ENCODE measurements at regions not wholly inside any gene's neighbourhood (a gene's known extent, or its start where the extent isn't known, plus 50 kb on each side); places are given as distances from the start of the nearest gene placed in this dataset.
A peak's percentile ranks its signal among the peaks of the same experiment; 100 is the strongest.
"Not testable (repeated sequence)": the region's sequence is repeated elsewhere in the genome, so short reads cannot be mapped to it uniquely, and the experiment has no call there.

- no peak for TF ChIP-seq CTCF (conservative IDR thresholded peaks at IDR 0.05; ENCODE audit: low read depth)
- H3K27ac ChIP-seq: no peak overlapping the region
- POLR2A ChIA-PET (ENCODE audit: low non-redundant PET): no interaction called here
- DNase-seq (ENCODE audit: low spot score): no peak
- CTCF ChIA-PET: no interaction called here
Observed at GRCh38 chr11:23314162-23314561, 453.9 kb upstream of the CCDC179 start.

GRCh38 chr11:23315286-23315685, 455.0 kb upstream of the CCDC179 start:
- POLR2A ChIA-PET (ENCODE audit: low non-redundant PET): no interaction called here
- no peak overlapping the region for H3K27ac ChIP-seq
- TF ChIP-seq CTCF (conservative IDR thresholded peaks at IDR 0.05; ENCODE audit: low read depth): no peak
- DNase-seq (ENCODE audit: low spot score): no peak
- CTCF ChIA-PET: no interaction called here

- TF ChIP-seq CTCF (conservative IDR thresholded peaks at IDR 0.05; ENCODE audit: low read depth): no peak
- DNase-seq (ENCODE audit: low spot score): no peak
- ChIA-PET POLR2A (ENCODE audit: low non-redundant PET) (no interaction called here), CTCF (no interaction called here)
- H3K27ac ChIP-seq: no peak overlapping the region
Observed at GRCh38 chr11:23317816-23318215, 457.5 kb upstream of the CCDC179 start.

- no peak overlapping the region for H3K27ac ChIP-seq
- DNase-seq (ENCODE audit: low spot score): peak; percentile 30
- no peak for TF ChIP-seq CTCF (conservative IDR thresholded peaks at IDR 0.05; ENCODE audit: low read depth)
- POLR2A ChIA-PET (ENCODE audit: low non-redundant PET): no interaction called here
- CTCF ChIA-PET: no interaction called here
Observed at GRCh38 chr11:23318670-23319069, 458.4 kb upstream of the CCDC179 start.

GRCh38 chr11:23320131-23320530, 459.9 kb upstream of the CCDC179 start:
- ChIA-PET CTCF (no interaction called here), POLR2A (ENCODE audit: low non-redundant PET) (no interaction called here)
- no peak overlapping the region for H3K27ac ChIP-seq
- no peak for TF ChIP-seq CTCF (conservative IDR thresholded peaks at IDR 0.05; ENCODE audit: low read depth)
- no peak for DNase-seq (ENCODE audit: low spot score)

GRCh38 chr11:23335586-23335985, 475.3 kb upstream of the CCDC179 start:
- H3K27ac ChIP-seq; DNase-seq (ENCODE audit: low spot score); CTCF ChIA-PET; POLR2A ChIA-PET (ENCODE audit: low non-redundant PET): not testable (repeated sequence)

GRCh38 chr11:23336961-23337360, 476.7 kb upstream of the CCDC179 start:
- no peak for TF ChIP-seq CTCF (conservative IDR thresholded peaks at IDR 0.05; ENCODE audit: low read depth)
- ChIA-PET POLR2A (ENCODE audit: low non-redundant PET) (no interaction called here), CTCF (no interaction called here)
- no peak overlapping the region for H3K27ac ChIP-seq
- no peak for DNase-seq (ENCODE audit: low spot score)

Data from RWPE1 (cell line).